ENCODE measurements at regions not wholly inside any gene's neighbourhood (a gene's known extent, or its start where the extent isn't known, plus 50 kb on each side); places are given as distances from the start of the nearest gene placed in this dataset.
"Not testable (repeated sequence)": the region's sequence is repeated elsewhere in the genome, so short reads cannot be mapped to it uniquely, and the experiment has no call there.

DNA sequence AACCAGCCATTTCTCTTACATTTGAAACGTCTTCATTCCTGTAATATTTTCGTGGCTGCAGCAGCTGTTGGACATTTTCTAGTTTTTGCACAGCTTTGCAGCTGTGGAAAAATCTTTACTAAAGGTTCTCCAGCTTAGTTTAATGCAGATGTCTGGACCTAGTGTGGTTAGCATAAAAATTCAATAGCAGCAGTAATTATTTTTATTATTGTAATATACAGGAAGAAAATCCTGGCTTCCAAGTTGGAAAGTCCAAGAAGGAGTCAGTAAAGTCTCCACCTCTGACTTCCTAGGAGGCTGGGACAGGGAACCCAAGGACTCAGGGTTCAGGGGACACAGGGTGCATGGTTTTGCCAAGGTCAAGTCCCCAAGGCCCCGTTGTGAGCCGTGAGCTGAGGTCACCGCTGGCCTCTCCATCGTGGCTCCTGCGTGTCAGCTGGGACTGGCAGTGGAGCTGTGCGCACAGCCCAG lies 230.6 kb downstream of the FNDC1 start:
- TF ChIP-seq, protein P1, sequence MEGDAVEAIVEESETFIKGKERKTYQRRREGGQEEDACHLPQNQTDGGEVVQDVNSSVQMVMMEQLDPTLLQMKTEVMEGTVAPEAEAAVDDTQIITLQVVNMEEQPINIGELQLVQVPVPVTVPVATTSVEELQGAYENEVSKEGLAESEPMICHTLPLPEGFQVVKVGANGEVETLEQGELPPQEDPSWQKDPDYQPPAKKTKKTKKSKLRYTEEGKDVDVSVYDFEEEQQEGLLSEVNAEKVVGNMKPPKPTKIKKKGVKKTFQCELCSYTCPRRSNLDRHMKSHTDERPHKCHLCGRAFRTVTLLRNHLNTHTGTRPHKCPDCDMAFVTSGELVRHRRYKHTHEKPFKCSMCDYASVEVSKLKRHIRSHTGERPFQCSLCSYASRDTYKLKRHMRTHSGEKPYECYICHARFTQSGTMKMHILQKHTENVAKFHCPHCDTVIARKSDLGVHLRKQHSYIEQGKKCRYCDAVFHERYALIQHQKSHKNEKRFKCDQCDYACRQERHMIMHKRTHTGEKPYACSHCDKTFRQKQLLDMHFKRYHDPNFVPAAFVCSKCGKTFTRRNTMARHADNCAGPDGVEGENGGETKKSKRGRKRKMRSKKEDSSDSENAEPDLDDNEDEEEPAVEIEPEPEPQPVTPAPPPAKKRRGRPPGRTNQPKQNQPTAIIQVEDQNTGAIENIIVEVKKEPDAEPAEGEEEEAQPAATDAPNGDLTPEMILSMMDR (IDR thresholded peaks at IDR 0.05; ENCODE audit: insufficient read depth, low read length, missing control alignments) = no peak
- POLR2A ChIA-PET = no interaction called here
- H3K4me3 ChIP-seq (ENCODE audit: low read depth, low read length) = no peak overlapping the region
- no peak for DNase-seq (ENCODE audit: low read depth, low spot score)
- CTCF ChIA-PET = no interaction called here

DNA sequence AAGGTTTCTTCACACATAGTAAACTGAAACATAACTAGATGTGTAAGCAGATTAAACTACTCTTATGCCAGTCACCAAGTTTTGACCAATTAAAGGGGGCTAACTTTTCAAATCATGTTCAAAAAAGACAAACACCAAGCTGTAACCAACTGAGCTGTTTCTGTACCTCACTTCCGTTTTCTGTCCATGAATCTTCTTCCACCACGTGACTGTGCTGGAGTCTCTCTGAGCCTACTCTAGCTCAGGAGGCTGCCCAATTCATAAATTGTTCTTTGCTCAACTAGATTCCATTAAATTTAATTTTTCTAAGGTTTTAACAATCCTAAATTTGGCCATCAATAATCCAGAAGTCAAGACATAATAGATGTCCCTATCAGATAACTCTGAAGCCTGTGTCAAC lies 229.4 kb downstream of the FNDC1 start:
- ChIA-PET CTCF (no interaction called here), POLR2A (no interaction called here)
- DNase-seq (ENCODE audit: low read depth, low spot score) = no peak
- no peak overlapping the region for H3K4me3 ChIP-seq (ENCODE audit: low read depth, low read length)
- TF ChIP-seq, protein P1 (IDR thresholded peaks at IDR 0.05; ENCODE audit: insufficient read depth, low read length, missing control alignments) = no peak

GRCh38 chr6:159397753-159398152 lies 228.6 kb downstream of the FNDC1 start:
- POLR2A ChIA-PET = no interaction called here
- TF ChIP-seq, protein P1 (IDR thresholded peaks at IDR 0.05; ENCODE audit: insufficient read depth, low read length, missing control alignments) = no peak
- CTCF ChIA-PET = no interaction called here
- H3K4me3 ChIP-seq (ENCODE audit: low read depth, low read length) = no peak overlapping the region
- DNase-seq (ENCODE audit: low read depth, low spot score) = no peak

DNA sequence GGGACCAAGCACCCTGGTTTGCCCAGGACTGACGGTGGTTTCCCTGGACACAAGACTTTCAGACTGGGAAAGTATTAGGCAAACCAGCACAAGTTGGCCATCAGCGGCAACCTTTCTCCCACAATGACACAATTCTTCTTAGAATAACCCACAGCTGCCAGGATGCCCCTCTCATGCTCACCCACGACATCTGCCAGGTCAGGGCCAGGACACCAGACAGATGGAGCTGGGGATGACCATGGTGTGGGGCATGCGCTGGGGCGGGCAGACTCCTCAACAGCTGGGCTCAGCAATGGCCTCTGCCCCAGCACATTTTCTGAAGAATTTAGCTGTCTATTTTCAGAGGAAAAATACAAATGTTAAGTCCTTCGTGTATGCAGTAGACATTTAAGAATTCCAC lies 226.4 kb downstream of the FNDC1 start:
- POLR2A ChIA-PET = no interaction called here
- no peak for DNase-seq (ENCODE audit: low read depth, low spot score)
- TF ChIP-seq, protein P1 (IDR thresholded peaks at IDR 0.05; ENCODE audit: insufficient read depth, low read length, missing control alignments) = no peak
- CTCF ChIA-PET = no interaction called here
- H3K4me3 ChIP-seq (ENCODE audit: low read depth, low read length) = no peak overlapping the region

DNA sequence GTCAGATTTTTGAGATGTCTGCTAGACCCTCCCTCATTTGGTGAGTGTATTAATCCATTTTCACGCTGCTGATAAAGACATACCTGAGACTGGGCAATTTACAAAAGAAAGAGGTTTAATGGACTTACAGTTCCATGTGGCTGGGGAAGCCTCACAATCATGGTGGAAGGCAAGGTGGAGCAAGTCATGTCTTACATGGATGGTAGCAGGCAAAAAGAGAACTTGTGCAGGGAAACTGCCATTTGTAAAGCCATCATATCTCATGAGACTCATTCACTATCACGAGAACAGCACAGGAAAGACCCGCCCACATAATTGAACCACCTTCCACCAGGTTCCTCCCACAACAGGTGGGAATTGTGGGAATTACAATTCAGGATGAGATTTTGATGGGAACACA lies 223.5 kb downstream of the FNDC1 start:
- H3K4me3 ChIP-seq (ENCODE audit: low read depth, low read length); CTCF ChIA-PET; DNase-seq (ENCODE audit: low read depth, low spot score); POLR2A ChIA-PET: not testable (repeated sequence)

DNA sequence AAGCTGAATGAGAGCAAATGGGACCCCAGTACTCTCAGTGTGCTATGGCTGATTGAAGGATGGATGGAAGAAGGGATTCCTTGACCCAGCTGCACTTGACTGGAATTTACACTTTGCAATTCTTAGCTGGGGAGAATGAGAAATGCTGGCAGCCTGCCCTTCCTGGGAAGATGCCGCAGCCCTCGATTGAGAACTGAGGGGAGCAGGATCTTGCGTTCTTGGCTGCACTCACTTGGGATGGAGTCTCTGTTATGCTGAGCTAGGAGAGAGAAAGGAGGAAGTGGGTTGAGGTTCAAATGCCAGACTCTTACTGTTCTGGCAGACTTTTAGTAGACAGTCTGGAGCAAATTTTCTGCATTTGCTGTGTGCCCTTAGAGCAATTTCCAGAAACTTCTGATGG lies 221.2 kb downstream of the FNDC1 start:
- no peak overlapping the region for H3K4me3 ChIP-seq (ENCODE audit: low read depth, low read length)
- CTCF ChIA-PET = no interaction called here
- no peak for DNase-seq (ENCODE audit: low read depth, low spot score)
- TF ChIP-seq, protein P1 (IDR thresholded peaks at IDR 0.05; ENCODE audit: insufficient read depth, low read length, missing control alignments) = no peak
- POLR2A ChIA-PET = no interaction called here

- TF ChIP-seq, protein P1 (IDR thresholded peaks at IDR 0.05; ENCODE audit: insufficient read depth, low read length, missing control alignments) = no peak
- DNase-seq (ENCODE audit: low read depth, low spot score) = no peak
- POLR2A ChIA-PET = no interaction called here
- CTCF ChIA-PET = no interaction called here
- H3K4me3 ChIP-seq (ENCODE audit: low read depth, low read length) = no peak overlapping the region
Measured at GRCh38 chr6:159389695-159390094, 220.5 kb downstream of the FNDC1 start.
